ENCODE measurements at regions not wholly inside any gene's neighbourhood (a gene's known extent, or its start where the extent isn't known, plus 50 kb on each side); places are given as distances from the start of the nearest gene placed in this dataset.

DNA sequence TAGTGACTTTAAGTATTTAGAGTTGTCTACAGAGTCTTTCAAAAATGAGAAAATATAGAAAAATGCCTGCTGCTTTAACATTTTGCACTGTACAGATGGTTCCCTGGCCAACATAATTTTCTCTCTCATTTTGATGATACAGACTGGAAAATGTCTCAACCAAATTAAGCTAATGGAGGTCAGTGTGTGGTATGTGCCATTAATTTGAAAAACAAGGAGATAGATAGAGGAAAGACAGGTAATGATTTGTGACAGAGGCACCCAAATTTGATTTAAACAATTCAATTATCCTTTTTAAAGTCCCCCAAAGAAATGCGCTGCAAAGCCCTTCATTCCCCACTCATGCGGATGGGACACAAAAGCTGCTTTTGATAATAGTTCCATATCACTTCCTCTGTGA lies 140.0 kb downstream of the ASCL1 start:
- TF ChIP-seq TCF12 (IDR thresholded peaks at IDR 0.05; ENCODE audit: low read depth) (no peak), ZBTB7A (IDR thresholded peaks at IDR 0.05; ENCODE audit: low read depth) (no peak), CREB1 (IDR thresholded peaks at IDR 0.05; ENCODE audit: low read depth) (no peak)
- TF ChIP-seq, protein P1, sequence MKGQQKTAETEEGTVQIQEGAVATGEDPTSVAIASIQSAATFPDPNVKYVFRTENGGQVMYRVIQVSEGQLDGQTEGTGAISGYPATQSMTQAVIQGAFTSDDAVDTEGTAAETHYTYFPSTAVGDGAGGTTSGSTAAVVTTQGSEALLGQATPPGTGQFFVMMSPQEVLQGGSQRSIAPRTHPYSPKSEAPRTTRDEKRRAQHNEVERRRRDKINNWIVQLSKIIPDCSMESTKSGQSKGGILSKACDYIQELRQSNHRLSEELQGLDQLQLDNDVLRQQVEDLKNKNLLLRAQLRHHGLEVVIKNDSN (IDR thresholded peaks at IDR 0.05): no peak
- TF ChIP-seq, protein P2, sequence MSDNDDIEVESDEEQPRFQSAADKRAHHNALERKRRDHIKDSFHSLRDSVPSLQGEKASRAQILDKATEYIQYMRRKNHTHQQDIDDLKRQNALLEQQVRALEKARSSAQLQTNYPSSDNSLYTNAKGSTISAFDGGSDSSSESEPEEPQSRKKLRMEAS (IDR thresholded peaks at IDR 0.05): no peak

DNA sequence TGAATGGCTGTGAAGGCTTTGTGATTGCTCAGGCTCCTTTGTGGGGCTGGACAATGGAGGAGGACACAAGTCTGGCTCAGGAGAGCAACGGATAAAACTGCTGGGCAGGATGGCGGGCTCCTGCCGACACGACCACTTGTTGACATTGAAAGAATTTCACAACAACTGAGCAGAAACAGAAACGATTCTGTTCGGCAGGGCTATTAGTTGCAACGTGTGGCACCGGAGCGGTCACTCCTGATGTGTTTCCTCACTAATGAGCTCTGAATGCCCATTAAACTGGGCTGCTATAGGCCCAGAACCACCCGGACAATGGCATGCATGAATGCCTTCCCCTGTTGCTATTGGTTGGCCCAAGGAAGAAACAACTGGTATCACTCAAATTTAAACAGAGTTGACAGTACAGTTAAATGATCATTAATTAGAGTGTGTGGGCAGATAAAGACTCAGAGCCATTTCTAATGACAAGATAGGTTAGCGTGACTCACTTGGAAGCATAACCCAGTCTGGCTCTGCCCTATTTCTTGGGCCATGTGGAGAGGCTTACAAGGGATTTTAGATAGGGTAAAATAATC lies 142.9 kb downstream of the ASCL1 start:
- no peak for TF ChIP-seq EP300 (IDR thresholded peaks at IDR 0.05; ENCODE audit: borderline replicate concordance)
- TF ChIP-seq NFIC (IDR thresholded peaks at IDR 0.05): no peak
- TF ChIP-seq, protein P3, sequence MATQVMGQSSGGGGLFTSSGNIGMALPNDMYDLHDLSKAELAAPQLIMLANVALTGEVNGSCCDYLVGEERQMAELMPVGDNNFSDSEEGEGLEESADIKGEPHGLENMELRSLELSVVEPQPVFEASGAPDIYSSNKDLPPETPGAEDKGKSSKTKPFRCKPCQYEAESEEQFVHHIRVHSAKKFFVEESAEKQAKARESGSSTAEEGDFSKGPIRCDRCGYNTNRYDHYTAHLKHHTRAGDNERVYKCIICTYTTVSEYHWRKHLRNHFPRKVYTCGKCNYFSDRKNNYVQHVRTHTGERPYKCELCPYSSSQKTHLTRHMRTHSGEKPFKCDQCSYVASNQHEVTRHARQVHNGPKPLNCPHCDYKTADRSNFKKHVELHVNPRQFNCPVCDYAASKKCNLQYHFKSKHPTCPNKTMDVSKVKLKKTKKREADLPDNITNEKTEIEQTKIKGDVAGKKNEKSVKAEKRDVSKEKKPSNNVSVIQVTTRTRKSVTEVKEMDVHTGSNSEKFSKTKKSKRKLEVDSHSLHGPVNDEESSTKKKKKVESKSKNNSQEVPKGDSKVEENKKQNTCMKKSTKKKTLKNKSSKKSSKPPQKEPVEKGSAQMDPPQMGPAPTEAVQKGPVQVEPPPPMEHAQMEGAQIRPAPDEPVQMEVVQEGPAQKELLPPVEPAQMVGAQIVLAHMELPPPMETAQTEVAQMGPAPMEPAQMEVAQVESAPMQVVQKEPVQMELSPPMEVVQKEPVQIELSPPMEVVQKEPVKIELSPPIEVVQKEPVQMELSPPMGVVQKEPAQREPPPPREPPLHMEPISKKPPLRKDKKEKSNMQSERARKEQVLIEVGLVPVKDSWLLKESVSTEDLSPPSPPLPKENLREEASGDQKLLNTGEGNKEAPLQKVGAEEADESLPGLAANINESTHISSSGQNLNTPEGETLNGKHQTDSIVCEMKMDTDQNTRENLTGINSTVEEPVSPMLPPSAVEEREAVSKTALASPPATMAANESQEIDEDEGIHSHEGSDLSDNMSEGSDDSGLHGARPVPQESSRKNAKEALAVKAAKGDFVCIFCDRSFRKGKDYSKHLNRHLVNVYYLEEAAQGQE (IDR thresholded peaks at IDR 0.05; ENCODE audit: low read depth): no peak
- TF ChIP-seq, protein P2 (IDR thresholded peaks at IDR 0.05): no peak
- no peak for TF ChIP-seq CEBPB (IDR thresholded peaks at IDR 0.05)
- no peak for TF ChIP-seq EGR1 (IDR thresholded peaks at IDR 0.05)
- no peak for TF ChIP-seq ZBTB7A (IDR thresholded peaks at IDR 0.05; ENCODE audit: low read depth)
- TF ChIP-seq TAF1 (IDR thresholded peaks at IDR 0.05; ENCODE audit: low read depth): no peak
- no peak for TF ChIP-seq YY1 (IDR thresholded peaks at IDR 0.05; ENCODE audit: low read depth)
- TF ChIP-seq TEAD4 (IDR thresholded peaks at IDR 0.05): no peak
- TF ChIP-seq, protein P1 (IDR thresholded peaks at IDR 0.05): no peak
- no peak for TF ChIP-seq TCF12 (IDR thresholded peaks at IDR 0.05; ENCODE audit: low read depth)
- TF ChIP-seq CREB1 (IDR thresholded peaks at IDR 0.05; ENCODE audit: low read depth): no peak
- no peak for TF ChIP-seq RAD21 (IDR thresholded peaks at IDR 0.05; ENCODE audit: low read depth)
- no peak for TF ChIP-seq FOXM1 (IDR thresholded peaks at IDR 0.05; ENCODE audit: borderline replicate concordance, low read depth)

DNA sequence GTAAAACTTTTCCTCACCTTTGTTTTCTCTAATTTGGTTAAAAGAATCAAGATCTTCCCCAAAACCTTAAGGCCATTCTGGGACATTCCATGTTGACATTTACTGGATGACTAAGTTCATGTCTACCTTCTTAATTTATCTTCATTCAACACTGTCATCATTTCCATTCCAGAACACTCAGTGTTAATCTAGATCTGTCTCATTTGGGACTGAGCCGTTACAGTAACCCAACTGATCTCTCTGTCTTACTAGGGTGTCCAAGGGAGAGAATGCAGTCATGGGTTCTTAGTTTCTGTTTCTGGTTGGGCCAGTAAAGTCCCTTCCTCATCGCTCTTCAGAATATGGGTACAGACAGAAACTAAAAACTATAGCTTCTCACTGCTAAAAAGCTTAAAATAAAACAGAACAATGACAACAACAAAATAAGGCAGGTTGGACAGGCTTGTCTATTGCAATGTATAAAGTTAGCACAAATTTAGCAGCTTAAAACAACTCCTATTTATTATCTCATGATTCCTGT lies 144.8 kb downstream of the ASCL1 start:
- TF ChIP-seq, protein P3 (IDR thresholded peaks at IDR 0.05; ENCODE audit: low read depth): no peak
- TF ChIP-seq FOXM1 (IDR thresholded peaks at IDR 0.05; ENCODE audit: borderline replicate concordance, low read depth) (no peak), RAD21 (IDR thresholded peaks at IDR 0.05; ENCODE audit: low read depth) (no peak)

DNA sequence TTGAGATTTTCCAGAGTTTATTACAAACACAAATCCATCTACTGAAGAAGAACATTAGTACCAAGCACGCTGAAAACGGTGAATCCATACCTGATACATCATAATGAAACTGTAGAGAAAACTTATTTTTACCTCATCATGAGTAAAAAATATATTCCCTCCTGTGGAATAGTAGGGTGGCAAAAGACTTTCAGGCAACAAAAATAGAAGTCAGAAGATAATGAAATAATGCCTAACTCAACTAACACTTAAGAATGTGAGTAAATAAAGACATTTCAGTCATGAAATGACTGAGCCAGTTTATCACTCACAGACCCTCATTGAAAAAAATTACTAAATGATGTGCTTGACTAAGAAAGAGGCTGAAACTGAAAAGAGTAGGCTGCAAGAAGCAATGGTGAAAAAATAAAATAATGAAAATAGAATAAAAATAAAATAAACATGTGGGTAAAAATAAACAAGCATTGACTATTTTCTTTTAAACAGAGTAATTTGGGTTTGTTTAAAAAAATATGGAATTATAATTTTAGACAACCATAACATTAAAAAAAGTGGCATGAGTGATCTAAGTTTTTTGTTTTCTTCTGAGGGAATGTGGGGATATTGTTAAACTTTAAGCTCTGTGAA lies 148.6 kb downstream of the ASCL1 start:
- TF ChIP-seq NFIC (IDR thresholded peaks at IDR 0.05) (no peak), TAF1 (IDR thresholded peaks at IDR 0.05; ENCODE audit: low read depth) (no peak), CREB1 (IDR thresholded peaks at IDR 0.05; ENCODE audit: low read depth) (no peak), CEBPB (IDR thresholded peaks at IDR 0.05) (no peak), TEAD4 (IDR thresholded peaks at IDR 0.05) (no peak), EGR1 (IDR thresholded peaks at IDR 0.05) (no peak), YY1 (IDR thresholded peaks at IDR 0.05; ENCODE audit: low read depth) (no peak), TCF12 (IDR thresholded peaks at IDR 0.05; ENCODE audit: low read depth) (no peak), ZBTB7A (IDR thresholded peaks at IDR 0.05; ENCODE audit: low read depth) (no peak), RAD21 (IDR thresholded peaks at IDR 0.05; ENCODE audit: low read depth) (no peak), FOXM1 (IDR thresholded peaks at IDR 0.05; ENCODE audit: borderline replicate concordance, low read depth) (no peak), EP300 (IDR thresholded peaks at IDR 0.05; ENCODE audit: borderline replicate concordance) (no peak)
- TF ChIP-seq, protein P1 (IDR thresholded peaks at IDR 0.05): no peak
- TF ChIP-seq, protein P2 (IDR thresholded peaks at IDR 0.05): no peak
- TF ChIP-seq, protein P3 (IDR thresholded peaks at IDR 0.05; ENCODE audit: low read depth): no peak

All from Ishikawa (cell line).